Hepatocyte (in vitro differentiated cells): ENCODE measurements at regions not wholly inside any gene's neighbourhood (a gene's known extent, or its start where the extent isn't known, plus 50 kb on each side); places are given as distances from the start of the nearest gene placed in this dataset.

Experiments used
- EZH2 ChIP-seq: fragments of 200-600 bp; sonication (generic); IDR thresholded peaks from 2 replicates; pipeline ENCODE4 v1.6.1; 2016; ENCODE audit warnings: antibody characterized with exemption, mild to moderate bottlenecking, borderline replicate concordance
- TF ChIP-seq, protein P1 (sequence below): fragments of 200-600 bp; sonication (generic); IDR thresholded peaks from 2 replicates; pipeline ENCODE4 v1.5.1; 2016; ENCODE audit warnings: antibody characterized with exemption, mild to moderate bottlenecking; ENCODE audit not compliant: poor library complexity

DNA sequence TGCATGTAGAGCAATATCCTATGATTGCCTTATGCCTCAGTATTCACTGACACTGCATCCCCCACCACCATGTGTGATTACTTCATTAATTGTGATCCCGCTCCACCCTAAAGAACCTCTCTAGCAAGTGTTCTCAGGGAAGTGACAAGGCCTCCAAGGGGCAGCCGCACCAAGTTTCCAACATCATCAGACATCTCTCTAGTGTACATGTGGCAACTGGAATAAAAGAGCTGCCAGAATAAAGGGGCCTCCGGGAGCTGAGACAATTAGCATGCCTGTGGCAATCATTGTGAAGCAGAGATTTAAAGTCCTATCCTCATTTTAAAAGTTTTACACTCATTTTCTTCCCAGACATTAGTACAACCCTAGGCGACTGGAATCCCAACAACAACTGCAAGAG lies 902.1 kb upstream of the SEMA6D start:
- TF ChIP-seq, protein P1, sequence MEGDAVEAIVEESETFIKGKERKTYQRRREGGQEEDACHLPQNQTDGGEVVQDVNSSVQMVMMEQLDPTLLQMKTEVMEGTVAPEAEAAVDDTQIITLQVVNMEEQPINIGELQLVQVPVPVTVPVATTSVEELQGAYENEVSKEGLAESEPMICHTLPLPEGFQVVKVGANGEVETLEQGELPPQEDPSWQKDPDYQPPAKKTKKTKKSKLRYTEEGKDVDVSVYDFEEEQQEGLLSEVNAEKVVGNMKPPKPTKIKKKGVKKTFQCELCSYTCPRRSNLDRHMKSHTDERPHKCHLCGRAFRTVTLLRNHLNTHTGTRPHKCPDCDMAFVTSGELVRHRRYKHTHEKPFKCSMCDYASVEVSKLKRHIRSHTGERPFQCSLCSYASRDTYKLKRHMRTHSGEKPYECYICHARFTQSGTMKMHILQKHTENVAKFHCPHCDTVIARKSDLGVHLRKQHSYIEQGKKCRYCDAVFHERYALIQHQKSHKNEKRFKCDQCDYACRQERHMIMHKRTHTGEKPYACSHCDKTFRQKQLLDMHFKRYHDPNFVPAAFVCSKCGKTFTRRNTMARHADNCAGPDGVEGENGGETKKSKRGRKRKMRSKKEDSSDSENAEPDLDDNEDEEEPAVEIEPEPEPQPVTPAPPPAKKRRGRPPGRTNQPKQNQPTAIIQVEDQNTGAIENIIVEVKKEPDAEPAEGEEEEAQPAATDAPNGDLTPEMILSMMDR: no peak
- no peak for TF ChIP-seq EZH2
